ENCODE measurements at regions not wholly inside any gene's neighbourhood (a gene's known extent, or its start where the extent isn't known, plus 50 kb on each side); places are given as distances from the start of the nearest gene placed in this dataset.
"Not testable (repeated sequence)": the region's sequence is repeated elsewhere in the genome, so short reads cannot be mapped to it uniquely, and the experiment has no call there.

GRCh38 chr9:7554699-7555098 lies 244.9 kb downstream of the DMAC1 start:
- no peaks in the 10 kb centered on the region for H3K9me3 ChIP-seq
- 70 to 95% methylated on average over 2 of the region's 2 CpGs for WGBS, 2 donors
- no peak for ATAC-seq (ENCODE audit: low FRiP score in 2 of 2)

GRCh38 chr9:7552706-7553105 lies 246.9 kb downstream of the DMAC1 start:
- not testable (repeated sequence) for H3K9me3 ChIP-seq; H3K36me3 ChIP-seq; H3K27ac ChIP-seq; ATAC-seq (ENCODE audit: low FRiP score in 2 of 2); DNase-seq; H3K4me3 ChIP-seq; H3K4me1 ChIP-seq; H3K27me3 ChIP-seq
- WGBS, 2 donors: 61 to 62% methylated on average over 1 of the region's 1 CpG

More at GRCh38 chr9:7554699-7555098, 244.9 kb downstream of the DMAC1 start:
- no peaks in the 10 kb centered on the region for H3K36me3 ChIP-seq
- no peak overlapping the region for H3K27ac ChIP-seq
- no peaks in the 10 kb centered on the region for H3K27me3 ChIP-seq
- H3K4me1 ChIP-seq: no peaks in the 10 kb centered on the region
- TF ChIP-seq POLR2AphosphoS5 (IDR thresholded peaks at IDR 0.05): no peak
- TF ChIP-seq CTCF (IDR thresholded peaks at IDR 0.05): no peak
- no peak for TF ChIP-seq EP300 (IDR thresholded peaks at IDR 0.05)
- TF ChIP-seq POLR2A (IDR thresholded peaks at IDR 0.05): no peak
- no peak overlapping the region for H3K4me3 ChIP-seq
- DNase-seq: no peak

- Histone ChIP-seq H3K27me3 (no peaks in the 10 kb centered on the region), H3K4me1 (no peaks in the 10 kb centered on the region), H3K9me3 (no peaks in the 10 kb centered on the region), H3K27ac (no peak overlapping the region), H3K36me3 (no peaks in the 10 kb centered on the region), H3K4me3 (no peak overlapping the region)
- TF ChIP-seq EP300 (IDR thresholded peaks at IDR 0.05): no peak
- no peak for TF ChIP-seq POLR2AphosphoS5 (IDR thresholded peaks at IDR 0.05)
- no peak for TF ChIP-seq CTCF (IDR thresholded peaks at IDR 0.05)
- no peak for TF ChIP-seq POLR2A (IDR thresholded peaks at IDR 0.05)
- peak in 1 of 2 donors; percentile 26 for DNase-seq
- WGBS, 2 donors: 43 to 50% methylated on average over 1 to 3 of the region's 3 CpGs
- no peak for ATAC-seq (ENCODE audit: low FRiP score in 2 of 2)
Observed at GRCh38 chr9:7549249-7549648, 250.3 kb downstream of the DMAC1 start.

- H3K27me3 ChIP-seq: no peaks in the 10 kb centered on the region
- WGBS, 2 donors: 0 to 76% methylated on average over 1 of the region's 1 CpG
- no peaks in the 10 kb centered on the region for H3K4me1 ChIP-seq
- no peaks in the 10 kb centered on the region for H3K9me3 ChIP-seq
- H3K36me3 ChIP-seq: no peaks in the 10 kb centered on the region
- no peak for TF ChIP-seq CTCF (IDR thresholded peaks at IDR 0.05)
- TF ChIP-seq POLR2AphosphoS5 (IDR thresholded peaks at IDR 0.05): no peak
- no peak for TF ChIP-seq POLR2A (IDR thresholded peaks at IDR 0.05)
- no peak for TF ChIP-seq EP300 (IDR thresholded peaks at IDR 0.05)
- DNase-seq (no peak), ATAC-seq (ENCODE audit: low FRiP score in 2 of 2) (no peak)
- H3K27ac ChIP-seq: no peak overlapping the region
- no peak overlapping the region for H3K4me3 ChIP-seq
Observed at GRCh38 chr9:7546261-7546660, 253.3 kb downstream of the DMAC1 start.

- no peaks in the 10 kb centered on the region for H3K9me3 ChIP-seq
- no peak for TF ChIP-seq EP300 (IDR thresholded peaks at IDR 0.05)
- TF ChIP-seq CTCF (IDR thresholded peaks at IDR 0.05): no peak
- no peak for TF ChIP-seq POLR2AphosphoS5 (IDR thresholded peaks at IDR 0.05)
- H3K4me1 ChIP-seq: no peaks in the 10 kb centered on the region
- H3K4me3 ChIP-seq: no peak overlapping the region
- no peak overlapping the region for H3K27ac ChIP-seq
- WGBS, 2 donors: 92 to 97% methylated on average over 5 of the region's 5 CpGs
- ATAC-seq (ENCODE audit: low FRiP score in 2 of 2) (no peak), DNase-seq (no peak)
- no peaks in the 10 kb centered on the region for H3K36me3 ChIP-seq
- no peaks in the 10 kb centered on the region for H3K27me3 ChIP-seq
Observed at GRCh38 chr9:7545371-7546165, 254.0 kb downstream of the DMAC1 start.
